ENCODE measurements at regions not wholly inside any gene's neighbourhood (a gene's known extent, or its start where the extent isn't known, plus 50 kb on each side); places are given as distances from the start of the nearest gene placed in this dataset.

- no peak for TF ChIP-seq HMGXB4 (CRISPR knock-in tag; IDR thresholded peaks at IDR 0.05)
Observed at GRCh38 chr9:99449726-99450125, 227.6 kb downstream of the SEC61B start (continued).

- POLR2A ChIA-PET, result interaction anchor here (0.6 kb wide), 1 partner anchor 231 kb away, joined by 3 read pairs; no protein-coding TSS in a partner anchor
- ATAC-seq (no peak), DNase-seq (ENCODE audit: low spot score) (no peak)
- CTCF ChIA-PET, result interaction anchor here (1.0 kb wide), 1 partner anchor 373 kb away, joined by 3 read pairs; no protein-coding TSS in a partner anchor
- H3K4me3 Mint-ChIP-seq, result no peak overlapping the region
- H3K9me3 Mint-ChIP-seq, result no peaks in the 10 kb centered on the region
- no peaks in the 10 kb centered on the region for H3K27me3 Mint-ChIP-seq (ENCODE audit: low read depth)
- no peak overlapping the region for H3K27ac Mint-ChIP-seq
- no peaks in the 10 kb centered on the region for H3K36me3 Mint-ChIP-seq
- TF ChIP-seq TP53 (CRISPR knock-in tag; IDR thresholded peaks at IDR 0.05), result no peak
- H3K4me1 Mint-ChIP-seq, result no peaks in the 10 kb centered on the region
Observed at GRCh38 chr9:99451112-99451606, 229.1 kb downstream of the SEC61B start.

- Mint-ChIP-seq H3K27ac (no peak overlapping the region), H3K27me3 (ENCODE audit: low read depth) (peaks cover 3% of the 10 kb centered on the region; the same call in 1 of the 2 replicates), H3K4me3 (no peak overlapping the region), H3K36me3 (no peaks in the 10 kb centered on the region), H3K4me1 (no peaks in the 10 kb centered on the region), H3K9me3 (peaks cover 6% of the 10 kb centered on the region)
- ATAC-seq (no peak), DNase-seq (ENCODE audit: low spot score) (no peak)
- CTCF ChIA-PET, result no interaction called here
- TF ChIP-seq ZNF263 (CRISPR knock-in tag; IDR thresholded peaks at IDR 0.05; ENCODE audit: low read depth) (no peak), FOXP1 (CRISPR knock-in tag; IDR thresholded peaks at IDR 0.05; ENCODE audit: borderline replicate concordance) (no peak), ESRRA (CRISPR knock-in tag; IDR thresholded peaks at IDR 0.05; ENCODE audit: borderline replicate concordance) (no peak), ELF4 (CRISPR knock-in tag; IDR thresholded peaks at IDR 0.05; ENCODE audit: low read depth) (no peak), ZNF425 (CRISPR knock-in tag; conservative IDR thresholded peaks at IDR 0.05) (no peak), SP1 (CRISPR knock-in tag; conservative IDR thresholded peaks at IDR 0.05) (no peak), ZNF317 (CRISPR knock-in tag; IDR thresholded peaks at IDR 0.05; ENCODE audit: borderline replicate concordance, low read depth) (no peak), CTCF (IDR thresholded peaks at IDR 0.05) (no peak)
- POLR2A ChIA-PET, result no interaction called here
Observed at GRCh38 chr9:99457406-99457805, 235.3 kb downstream of the SEC61B start.

GRCh38 chr9:99457981-99458380, 235.9 kb downstream of the SEC61B start:
- Mint-ChIP-seq H3K4me1 (no peaks in the 10 kb centered on the region), H3K27me3 (ENCODE audit: low read depth) (peaks cover 3% of the 10 kb centered on the region; the same call in 1 of the 2 replicates), H3K36me3 (no peaks in the 10 kb centered on the region), H3K9me3 (peaks cover 6% of the 10 kb centered on the region), H3K4me3 (no peak overlapping the region), H3K27ac (no peak overlapping the region)
- ATAC-seq, result no peak
- POLR2A ChIA-PET, result no interaction called here
- CTCF ChIA-PET, result no interaction called here
- DNase-seq (ENCODE audit: low spot score), result no peak
- TF ChIP-seq MYBL2 (CRISPR knock-in tag; IDR thresholded peaks at IDR 0.05) (no peak), ZBTB21 (CRISPR knock-in tag; IDR thresholded peaks at IDR 0.05; ENCODE audit: borderline replicate concordance) (no peak), ZNF396 (CRISPR knock-in tag; IDR thresholded peaks at IDR 0.05; ENCODE audit: borderline replicate concordance) (no peak), ZNF138 (CRISPR knock-in tag; conservative IDR thresholded peaks at IDR 0.05) (no peak), IRF2 (CRISPR knock-in tag; IDR thresholded peaks at IDR 0.05; ENCODE audit: borderline replicate concordance, low read depth) (no peak), GRHL2 (CRISPR knock-in tag; IDR thresholded peaks at IDR 0.05; ENCODE audit: insufficient replicate concordance, severe bottlenecking) (no peak), ATF2 (CRISPR knock-in tag; IDR thresholded peaks at IDR 0.05; ENCODE audit: borderline replicate concordance, low read depth) (no peak), ERG (CRISPR knock-in tag; IDR thresholded peaks at IDR 0.05) (no peak), ATF1 (CRISPR knock-in tag; IDR thresholded peaks at IDR 0.05) (no peak), ZNF512 (CRISPR knock-in tag; IDR thresholded peaks at IDR 0.05; ENCODE audit: borderline replicate concordance) (no peak), HMGA2 (CRISPR knock-in tag; IDR thresholded peaks at IDR 0.05) (no peak)

Data from WTC11 (cell line).